Activated T-cell treated with anti-CD3 and anti-CD28 coated beads for 24 hours (primary cell): ENCODE measurements at regions not wholly inside any gene's neighbourhood (a gene's known extent, or its start where the extent isn't known, plus 50 kb on each side); places are given as distances from the start of the nearest gene placed in this dataset.
"Not testable (repeated sequence)": the region's sequence is repeated elsewhere in the genome, so short reads cannot be mapped to it uniquely, and the experiment has no call there.

ENCODE experiments used
- DNase-seq: peaks from one replicate; pipeline ENCODE4 v3.0.0-alpha.2; 2020; ENCODE audit warnings: low read depth

DNA sequence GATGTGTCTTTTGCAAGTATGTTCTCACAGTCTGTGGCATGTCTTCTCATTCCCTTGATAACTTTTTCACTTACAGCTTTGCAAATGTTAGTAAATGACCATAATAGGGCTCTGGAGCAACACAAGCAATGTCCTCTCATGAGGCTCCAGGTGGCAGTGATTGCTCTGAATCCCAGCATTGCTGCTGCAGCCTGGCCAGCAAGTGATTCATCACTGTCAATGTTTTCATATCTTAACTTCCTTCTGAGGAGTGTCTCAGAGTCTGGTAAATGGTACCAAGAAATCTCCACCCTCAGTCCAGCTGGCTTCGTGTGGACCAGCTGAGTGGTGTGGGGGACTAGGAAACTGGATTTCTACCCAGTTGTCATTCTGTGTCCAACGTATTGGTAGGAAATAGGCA lies 139.6 kb downstream of the MYLK4 start:
- no peak for DNase-seq

DNA sequence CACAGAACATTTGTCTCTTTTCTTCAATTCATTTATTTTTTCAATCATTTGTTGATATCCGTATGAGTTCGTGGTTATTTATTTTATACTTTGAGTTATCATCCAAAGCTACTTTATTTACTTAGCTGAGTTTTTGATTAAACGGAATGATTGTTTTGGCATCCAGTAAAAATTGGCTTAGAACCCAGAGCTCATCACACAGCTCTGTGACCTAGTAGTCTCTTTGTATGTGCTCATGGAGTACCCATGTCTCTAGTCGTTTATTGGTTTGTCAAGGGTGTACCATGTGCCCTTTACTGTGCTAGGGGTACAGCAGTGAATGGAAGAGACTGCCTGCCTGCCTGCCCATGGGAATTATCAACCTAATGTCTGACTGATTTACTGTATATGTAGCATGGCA lies 142.2 kb downstream of the MYLK4 start:
- DNase-seq = no peak

DNA sequence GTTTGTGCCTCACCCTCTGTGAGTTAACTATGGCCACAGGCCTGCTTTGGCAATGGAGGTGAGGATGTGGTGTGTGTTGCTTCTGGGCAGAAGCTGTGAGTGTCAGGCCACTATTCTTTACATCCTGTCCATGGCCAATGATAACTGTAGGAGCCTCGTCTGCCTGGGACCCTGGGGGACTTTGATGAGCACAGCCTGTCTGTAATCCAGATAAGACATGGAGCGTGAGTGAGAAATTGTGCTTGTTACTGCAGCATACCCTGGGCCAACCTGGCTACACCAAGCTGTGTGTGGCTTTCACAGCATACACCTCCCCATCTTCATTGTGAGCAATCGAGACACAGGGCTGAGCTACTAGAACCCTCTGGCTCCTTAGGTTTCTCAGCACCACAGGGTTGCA lies 150.4 kb downstream of the MYLK4 start:
- DNase-seq = no peak

DNA sequence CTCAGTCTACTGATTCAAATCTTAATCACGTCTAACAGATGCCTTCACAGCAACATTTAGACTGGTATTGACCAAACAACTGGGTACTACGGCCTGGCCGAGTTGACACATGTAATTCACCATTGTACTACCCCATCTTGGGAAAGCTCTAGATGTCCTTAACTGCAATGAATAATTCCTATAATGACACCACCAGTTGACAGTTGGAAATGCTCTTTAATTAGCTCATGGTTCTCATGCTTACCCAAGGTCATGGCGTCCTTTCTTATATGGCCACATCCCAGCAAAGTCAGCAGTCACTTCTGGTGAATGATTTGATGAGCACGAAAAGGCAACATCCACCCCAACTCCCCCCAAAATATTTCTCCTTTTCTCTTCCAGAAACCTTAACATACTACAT lies 150.9 kb downstream of the MYLK4 start:
- no peak for DNase-seq

DNA sequence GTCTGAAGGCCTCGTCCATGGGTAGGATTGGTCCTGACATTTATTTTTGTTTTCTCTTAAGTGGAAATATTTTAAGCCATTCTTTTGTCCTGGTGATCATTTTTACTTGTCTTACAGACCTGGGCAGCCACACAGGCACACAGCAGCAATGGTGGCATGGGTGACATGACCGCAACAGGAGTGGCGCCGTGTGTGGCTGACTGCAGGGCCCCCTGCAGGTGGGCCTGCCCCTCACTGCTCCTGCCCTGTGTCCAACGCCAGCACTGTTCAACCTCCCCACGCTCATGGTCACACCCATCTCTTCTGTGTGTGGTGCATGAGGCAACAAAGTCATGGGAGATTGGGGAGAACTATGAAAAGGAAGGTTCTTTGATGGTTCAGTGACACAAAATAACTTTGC lies 151.9 kb downstream of the MYLK4 start:
- DNase-seq = no peak

DNA sequence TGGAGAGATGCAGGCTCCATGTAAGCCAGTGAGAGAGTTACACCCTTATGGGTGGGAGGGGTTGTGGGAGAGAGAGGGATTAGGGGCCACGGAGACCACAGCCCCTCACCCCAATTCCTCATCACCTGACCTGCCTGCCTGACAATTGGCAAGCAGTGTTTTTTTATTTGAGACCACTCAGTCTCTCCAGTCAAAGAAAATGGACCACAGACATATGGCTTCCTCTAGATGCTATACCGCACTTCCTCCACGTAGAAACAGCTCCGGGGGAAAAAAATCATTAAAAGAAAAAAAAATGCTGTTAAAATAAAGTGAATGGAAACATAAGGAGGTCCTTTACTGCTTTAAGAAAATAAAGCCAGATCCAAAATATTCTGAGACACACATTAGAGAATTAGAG lies 152.7 kb downstream of the MYLK4 start:
- DNase-seq = no peak

DNA sequence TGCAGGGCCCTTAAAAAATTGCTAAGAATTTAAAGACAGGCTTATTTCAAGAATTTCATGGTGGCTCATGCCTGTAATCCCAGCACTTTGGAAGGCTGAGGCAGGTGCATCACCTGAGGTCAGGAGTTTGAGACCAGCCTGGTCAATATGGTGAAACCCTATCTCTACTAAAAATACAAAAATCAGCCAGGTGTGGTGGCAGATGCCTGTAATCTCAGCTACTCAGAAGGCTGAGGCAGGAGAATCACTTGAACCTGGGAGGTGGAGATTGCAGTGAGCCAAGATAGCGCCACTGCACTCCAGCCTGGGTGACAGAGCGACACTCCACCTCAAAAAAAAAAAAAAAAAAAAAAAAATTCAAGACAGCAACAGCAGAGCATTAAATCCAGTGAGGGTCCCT lies 153.3 kb downstream of the MYLK4 start:
- DNase-seq = not testable (repeated sequence)

DNA sequence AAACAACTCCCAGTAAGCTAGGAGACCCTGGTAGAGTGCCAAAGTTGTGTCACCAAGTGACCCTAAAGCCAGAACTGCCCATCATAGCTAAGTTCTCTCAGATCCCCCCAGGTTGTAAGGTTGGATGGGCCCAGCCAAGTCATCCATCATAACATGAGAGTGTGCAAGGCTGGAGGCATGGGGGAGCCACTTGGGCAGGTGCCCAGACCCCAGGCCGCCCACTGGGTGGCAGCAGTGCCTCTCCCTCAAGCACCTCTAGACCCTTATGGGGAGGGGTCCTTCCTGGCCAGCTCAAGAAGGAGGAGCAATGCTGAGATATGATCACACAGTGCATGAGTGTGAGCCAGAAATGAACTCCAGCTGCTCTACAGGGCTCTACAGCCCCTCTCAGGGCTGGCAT lies 154.5 kb downstream of the MYLK4 start:
- no peak for DNase-seq

DNA sequence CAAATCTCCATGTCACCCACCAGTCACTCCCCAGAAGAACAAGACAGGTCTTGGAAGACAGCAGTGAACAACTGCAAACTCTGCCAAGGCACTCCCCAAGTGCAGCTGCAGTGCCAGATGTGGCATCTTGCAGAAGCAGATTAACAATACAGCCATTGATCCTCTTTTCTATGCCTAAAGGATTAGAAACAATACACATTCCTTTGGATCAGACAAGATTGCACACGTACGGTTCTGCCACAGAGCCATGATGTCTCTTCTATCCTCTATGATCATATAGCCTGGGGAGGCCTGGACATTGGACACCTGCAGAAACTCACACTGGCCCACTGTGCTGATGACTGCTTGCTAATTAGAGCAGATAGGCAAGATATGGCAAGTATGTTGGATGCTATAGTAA lies 155.9 kb downstream of the MYLK4 start:
- no peak for DNase-seq

DNA sequence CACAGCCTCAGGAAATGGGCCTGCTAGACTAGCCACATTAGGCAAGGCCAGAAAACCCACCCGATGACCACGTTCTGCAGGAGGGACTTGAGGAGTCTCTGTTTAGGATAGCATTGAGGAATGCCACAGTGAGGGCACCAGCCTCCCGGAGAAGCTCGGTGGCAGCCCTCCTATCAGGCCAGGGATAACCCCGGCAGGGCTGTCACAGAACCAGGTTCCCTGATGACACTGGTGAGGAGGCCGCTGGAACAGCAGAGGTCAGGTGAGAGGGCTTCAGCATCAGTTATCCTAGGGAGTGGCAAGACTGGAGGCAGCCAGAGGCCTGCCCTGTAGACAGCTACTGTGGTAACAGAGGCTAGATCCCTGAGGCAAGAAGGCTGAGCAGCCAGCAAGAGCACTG lies 157.6 kb downstream of the MYLK4 start:
- DNase-seq = no peak

DNA sequence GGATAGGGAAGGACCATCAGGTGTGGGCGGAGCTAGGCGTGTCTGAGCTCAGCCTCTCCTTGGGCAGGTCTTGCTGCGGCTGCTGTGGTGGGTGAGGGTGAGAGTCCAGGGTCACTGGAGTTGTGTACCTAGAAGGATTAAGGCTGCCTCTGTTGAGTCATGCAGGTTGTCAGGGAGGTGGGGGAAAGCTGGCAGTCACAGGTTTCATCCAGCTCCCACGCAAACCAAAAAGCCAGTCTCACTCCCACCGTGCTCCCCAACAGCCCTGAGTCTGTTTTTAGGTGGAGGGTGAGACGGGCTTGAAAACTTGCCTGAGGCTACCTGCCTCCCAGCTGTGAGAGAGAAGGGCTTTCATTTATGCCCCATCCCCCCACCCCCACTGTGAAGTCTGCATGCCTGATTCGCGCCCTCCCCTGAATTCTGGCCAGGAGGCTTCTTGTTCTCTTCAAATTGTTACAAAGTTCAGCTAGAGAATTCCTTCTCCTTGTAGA lies 161.5 kb downstream of the MYLK4 start:
- no peak for DNase-seq

DNA sequence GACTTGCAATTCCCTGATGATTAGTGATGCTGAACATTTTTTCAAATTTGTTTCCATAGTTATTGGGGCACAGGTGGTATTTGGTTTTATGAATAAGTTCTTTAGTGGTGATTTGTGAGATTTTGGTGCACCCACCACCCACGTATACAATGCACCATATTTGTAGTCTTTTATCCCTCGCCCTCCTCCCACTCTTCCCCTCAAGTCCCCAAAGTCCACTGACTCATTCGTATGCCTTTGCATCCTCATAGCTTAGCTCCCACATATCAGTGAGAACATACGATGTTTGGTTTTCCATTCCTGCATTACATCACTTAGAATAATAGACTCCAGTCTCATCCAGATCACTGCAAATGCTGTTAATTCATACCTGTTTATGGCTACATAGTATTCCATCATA lies 167.3 kb downstream of the MYLK4 start:
- no peak for DNase-seq

DNA sequence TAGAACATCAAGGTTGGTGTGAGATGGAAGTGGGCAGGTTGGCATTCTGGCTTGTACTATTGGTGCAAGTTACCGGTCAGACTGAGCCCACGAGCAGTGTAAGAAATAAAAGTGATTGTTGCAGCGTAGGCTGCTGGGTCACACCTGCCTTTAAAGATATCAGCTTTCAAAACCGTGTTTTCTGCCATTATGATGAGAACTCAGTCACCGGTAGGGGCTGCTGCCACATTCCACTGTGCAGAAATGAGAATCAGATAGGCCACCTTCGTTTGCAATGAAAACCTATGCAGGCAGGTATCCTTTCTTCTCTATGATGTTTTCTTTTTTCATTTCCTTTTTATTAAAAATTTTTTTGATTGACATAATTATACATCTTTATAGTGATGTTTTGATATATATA lies 168.5 kb downstream of the MYLK4 start:
- no peak for DNase-seq

DNA sequence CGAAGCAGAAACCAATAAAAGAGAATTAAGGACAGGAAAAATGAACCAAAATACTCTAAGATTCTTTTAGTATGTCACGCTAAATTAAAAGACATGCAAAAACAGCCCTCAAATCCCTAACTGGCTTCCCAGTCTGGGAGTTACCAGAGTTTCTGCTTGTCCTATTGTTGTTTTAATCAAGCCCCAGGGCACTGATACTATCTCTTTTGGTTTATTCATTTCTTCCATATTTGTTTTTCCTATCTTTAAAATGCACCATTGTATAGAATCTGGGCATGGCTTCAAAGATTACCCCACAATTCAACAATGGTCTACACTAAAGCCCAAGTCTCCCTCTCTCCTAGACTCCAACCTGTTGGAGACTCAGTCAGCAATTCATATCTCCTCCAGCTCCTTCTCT lies 169.1 kb downstream of the MYLK4 start:
- DNase-seq = no peak

DNA sequence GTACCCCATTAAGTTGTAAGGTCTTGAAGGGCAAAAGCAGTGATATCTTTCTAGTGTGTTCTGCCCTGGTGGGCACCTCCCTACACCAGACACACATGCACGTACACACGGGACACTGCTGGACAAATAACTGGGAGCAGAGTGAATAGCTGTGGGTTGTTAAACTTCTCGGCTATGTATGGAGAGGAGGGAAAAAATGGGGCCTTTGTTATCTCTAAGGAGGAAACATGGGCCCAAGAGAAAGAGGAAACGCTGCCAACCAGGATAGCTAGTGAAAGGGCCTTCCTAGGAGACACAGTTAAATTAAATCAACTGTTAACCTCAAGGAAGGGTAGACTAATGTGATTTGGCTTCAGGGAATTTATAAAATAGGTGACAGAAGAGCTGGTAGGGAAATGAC lies 169.7 kb downstream of the MYLK4 start:
- no peak for DNase-seq

DNA sequence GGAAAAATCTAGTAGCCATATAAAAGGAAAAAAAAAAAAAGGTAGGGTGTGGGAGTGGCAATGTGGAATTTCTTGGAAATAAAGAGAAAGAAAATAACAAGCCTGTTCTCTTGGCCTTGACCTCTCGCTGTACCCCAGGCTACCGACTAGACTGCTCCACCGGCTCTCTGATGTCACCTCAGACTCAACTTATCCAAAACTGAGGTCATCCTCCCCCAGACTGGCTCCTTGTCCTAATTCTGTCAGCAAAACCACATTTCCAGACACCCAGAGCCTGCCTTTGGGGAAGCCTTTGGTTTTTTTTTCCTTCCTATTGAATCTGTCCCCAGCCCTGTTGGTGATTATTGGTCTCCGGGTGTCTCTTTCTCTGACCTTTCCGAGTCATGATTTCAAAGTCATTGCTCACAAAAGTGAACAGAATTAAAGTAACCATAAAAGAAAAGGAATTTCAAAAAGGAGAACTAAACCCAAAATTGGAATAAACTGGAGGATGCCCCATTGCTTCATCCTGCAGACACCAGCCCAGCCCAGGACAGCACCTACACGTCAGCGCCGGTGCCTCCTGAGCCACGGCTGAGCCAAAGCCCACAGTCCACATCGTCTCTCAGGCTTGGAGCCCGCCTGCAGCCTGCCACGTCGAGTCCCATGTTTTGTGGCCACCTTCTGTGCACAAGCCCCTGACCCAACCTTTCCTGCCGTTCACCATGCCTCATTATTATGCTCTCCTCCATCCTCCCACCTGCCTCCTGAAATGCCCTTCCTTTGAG lies 170.7 kb downstream of the MYLK4 start:
- no peak for DNase-seq

DNA sequence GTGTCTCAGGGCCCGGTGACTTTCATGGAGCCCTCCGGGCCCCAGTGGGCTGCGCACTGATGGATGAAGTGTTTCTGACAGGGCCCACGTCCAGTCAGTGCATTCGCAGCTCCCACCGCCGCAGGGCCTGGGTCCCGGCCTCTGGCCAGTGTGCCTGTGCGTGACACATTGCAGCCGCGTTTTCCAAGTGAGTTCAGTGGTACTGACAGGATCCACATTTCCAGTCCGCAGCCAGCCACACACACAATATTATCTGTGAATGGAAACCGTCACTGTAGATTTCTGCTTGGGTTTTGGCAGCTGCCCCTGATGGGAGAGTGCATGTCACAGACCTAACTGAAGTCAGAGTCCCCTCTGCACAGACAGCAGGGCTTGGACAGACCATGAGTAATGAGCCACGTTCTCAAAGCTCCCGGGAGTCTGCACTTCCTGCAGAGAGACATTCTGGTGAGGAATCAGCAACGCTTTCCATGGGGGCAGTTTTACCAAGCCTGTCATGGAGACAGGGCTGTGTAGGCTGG lies 171.4 kb downstream of the MYLK4 start:
- DNase-seq = no peak

DNA sequence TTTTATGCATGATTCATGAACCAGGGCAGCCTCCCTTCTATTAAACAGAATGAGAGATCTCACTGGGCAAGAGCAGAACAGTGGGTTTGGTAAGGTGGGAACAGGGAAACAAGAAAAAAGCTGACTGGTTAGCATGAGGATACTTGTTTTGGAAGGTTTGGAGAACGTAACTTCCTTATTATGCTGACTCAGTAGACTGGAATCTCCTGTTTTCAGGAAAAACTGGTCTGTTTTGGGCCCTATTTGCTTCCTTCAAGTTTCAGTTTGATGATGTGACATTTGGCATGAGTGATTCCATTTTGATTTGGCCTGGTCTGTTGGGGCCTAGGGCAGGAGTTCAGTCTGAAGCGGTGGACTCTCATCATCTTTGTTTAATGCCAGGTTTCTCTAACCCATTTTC lies 172.0 kb downstream of the MYLK4 start:
- DNase-seq = no peak

DNA sequence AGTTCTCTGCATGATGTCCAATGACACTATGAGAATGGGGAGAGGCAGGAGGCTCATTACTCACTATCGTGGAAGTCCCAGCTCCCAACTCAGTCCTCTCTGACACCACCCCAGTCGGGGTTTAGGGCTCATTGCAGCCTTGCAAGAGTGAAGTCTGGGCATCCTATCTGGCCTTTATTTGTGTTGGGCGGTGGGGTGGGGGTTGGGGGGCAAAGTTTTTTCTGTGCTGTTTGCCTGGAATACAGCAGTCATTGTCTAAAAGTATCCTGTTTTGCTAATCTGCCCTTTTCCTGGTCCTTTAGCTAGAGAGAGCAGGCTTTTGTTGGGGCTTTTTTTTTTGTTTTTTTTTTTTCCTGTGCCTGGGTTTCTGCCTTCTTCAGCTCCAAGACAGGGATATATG lies 174.2 kb downstream of the MYLK4 start:
- no peak for DNase-seq

DNA sequence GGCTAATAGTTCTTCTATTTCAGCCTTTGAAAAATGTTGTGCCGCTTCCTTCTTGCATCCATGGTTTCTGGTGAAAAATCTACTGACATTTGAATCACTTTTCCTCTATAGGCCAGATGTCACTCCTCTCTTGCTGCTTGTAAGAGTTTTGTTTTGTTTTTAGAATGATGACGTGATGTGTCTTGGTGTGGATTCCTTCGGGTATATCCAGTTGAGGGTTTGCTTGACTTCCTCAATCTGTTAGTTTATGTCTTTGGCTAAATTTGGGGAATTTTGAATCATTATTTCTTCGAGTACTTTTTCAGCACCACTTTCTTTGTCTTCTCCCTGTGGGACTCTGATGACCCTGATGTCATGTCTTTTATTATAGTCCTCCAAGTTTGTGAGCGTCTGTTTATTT lies 175.5 kb downstream of the MYLK4 start:
- DNase-seq = no peak

DNA sequence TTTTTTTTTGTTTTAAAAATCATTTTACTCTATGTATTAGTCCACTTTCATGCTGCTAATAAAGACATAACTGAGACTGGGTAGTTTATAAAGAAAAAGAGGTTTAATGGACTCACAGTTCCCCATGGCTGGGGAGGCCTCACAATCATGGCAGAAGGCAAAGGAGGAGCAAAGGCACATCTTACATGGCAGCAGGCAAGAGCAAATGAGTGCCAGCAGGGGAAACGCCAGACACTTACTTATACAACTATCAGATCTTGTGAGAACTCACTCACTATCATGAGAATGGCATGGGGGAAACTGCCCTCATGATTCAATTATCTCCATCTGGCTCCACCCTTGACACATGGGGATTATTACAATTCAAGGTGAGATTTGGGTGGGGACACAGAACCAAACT lies 181.3 kb downstream of the MYLK4 start:
- DNase-seq = not testable (repeated sequence)

DNA sequence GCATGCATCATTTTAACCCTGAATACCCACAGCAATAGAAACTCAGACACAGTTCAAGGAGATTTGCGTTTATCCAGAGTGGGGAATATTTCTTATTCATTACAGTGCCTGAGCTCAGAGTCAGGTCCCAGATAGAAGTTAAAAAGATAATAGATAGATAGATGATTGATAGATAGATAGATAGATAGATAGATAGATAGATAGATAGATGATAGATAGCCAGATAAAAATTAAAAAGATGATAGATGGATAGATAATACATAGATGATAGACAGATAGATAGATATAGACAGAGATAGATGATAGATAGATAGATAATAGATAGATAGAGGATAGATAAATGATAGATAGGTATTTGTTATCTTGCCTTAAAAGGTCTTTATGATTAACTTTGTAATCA lies 184.7 kb downstream of the MYLK4 start:
- DNase-seq = no peak

DNA sequence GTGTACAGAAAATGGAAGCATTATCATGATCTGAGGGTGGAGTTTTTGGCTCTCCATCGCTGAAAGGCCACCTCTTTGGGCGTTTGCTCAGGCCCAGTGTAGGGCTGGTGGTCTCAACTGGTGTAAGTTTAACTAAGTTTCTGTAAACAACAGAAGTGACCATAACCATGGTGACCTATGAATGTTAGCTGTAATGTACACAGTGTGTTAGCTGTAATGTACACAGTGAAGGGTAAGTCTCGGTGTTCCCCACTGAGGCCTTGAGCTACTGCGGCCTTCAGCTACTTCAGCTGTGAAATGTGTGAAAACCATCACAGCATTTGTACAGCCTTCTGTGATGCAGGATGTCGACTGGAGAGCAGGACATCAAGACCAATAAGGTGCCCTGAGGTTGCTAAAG lies 185.2 kb downstream of the MYLK4 start:
- DNase-seq = no peak

DNA sequence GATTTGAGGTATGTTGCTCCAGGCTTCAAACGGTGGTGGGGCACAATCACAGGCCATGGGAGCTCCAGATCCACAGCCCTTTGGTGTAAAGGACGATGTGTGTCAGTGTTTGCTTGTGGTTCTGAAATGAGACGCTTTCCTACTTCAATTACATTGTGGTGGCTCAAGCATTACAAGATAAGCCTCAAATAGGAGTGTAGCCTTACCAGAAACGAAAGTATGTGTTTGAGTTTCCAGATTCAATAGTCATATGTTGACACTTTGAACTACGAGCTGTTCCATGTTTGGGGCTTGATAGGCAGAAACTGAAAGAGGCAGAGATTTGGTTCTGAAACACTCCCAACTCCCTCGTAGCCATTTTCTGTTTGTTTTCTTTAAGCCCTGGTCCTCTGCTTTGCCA lies 187.1 kb downstream of the MYLK4 start:
- no peak for DNase-seq
